Stimulated activated CD4-positive, alpha-beta T cell treated with anti-CD3 and anti-CD28 coated beads, Interleukin-4, amount 100 ng/mL, for 24 hours (primary cell): ENCODE measurements at regions not wholly inside any gene's neighbourhood (a gene's known extent, or its start where the extent isn't known, plus 50 kb on each side); places are given as distances from the start of the nearest gene placed in this dataset.
"Not testable (repeated sequence)": the region's sequence is repeated elsewhere in the genome, so short reads cannot be mapped to it uniquely, and the experiment has no call there.

Experiments
- DNase-seq: peaks from one replicate; pipeline ENCODE4 v3.0.0-alpha.2; 2020

DNA sequence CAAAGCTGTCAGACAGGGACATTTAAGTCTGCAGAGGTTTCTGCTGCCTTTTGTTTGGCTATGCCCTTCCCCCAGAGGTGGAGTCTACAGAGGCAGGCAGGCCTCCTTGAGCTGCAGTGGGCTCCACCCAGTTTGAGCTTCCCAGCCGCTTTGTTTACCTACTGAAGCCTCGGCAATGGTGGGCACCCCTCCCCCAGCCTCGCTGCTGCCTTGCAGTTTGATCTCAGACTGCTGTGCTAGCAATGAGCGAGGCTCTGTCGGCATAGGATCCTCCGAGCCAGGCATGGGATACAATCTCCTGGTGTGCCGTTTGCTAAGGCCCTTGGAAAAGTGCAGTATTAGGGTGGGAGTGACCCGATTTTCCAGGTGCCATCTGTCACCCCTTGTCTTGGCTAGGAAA is 149.4 kb upstream of the PGRMC2 start:
- not testable (repeated sequence) for DNase-seq

DNA sequence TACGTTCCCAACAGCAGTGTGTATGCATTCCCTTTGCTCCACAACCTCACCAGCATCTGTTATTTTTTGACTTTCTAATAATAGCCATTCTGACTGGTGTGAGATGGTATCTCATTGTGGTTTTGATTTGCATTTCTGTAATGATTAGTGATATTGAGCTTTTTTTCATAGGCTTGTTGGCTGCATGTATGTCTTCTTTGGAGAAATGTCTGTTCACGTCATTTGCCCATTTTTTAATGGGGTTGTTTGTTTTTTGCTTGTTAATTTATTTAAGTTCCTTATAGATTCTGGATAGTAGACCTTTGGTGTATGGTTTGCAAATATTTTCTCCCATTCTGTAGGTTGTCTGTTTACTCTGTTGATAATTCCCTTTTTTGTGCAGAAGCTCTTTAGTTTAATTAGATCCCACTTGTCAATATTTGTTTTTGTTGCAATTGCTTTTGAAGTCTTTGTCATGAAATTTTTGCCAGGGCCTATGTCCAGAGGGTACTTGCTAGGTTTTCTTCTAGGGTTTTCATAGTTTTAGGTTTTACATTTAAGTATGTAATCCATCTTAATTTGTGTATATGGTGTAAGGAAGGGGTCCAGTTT is 141.5 kb upstream of the PGRMC2 start:
- DNase-seq = not testable (repeated sequence)

GRCh38 chr4:128428397-128428796 is 140.8 kb upstream of the PGRMC2 start:
- DNase-seq = no peak

- no peak for DNase-seq
Observed at GRCh38 chr4:128427832-128428366, 140.3 kb upstream of the PGRMC2 start.

DNA sequence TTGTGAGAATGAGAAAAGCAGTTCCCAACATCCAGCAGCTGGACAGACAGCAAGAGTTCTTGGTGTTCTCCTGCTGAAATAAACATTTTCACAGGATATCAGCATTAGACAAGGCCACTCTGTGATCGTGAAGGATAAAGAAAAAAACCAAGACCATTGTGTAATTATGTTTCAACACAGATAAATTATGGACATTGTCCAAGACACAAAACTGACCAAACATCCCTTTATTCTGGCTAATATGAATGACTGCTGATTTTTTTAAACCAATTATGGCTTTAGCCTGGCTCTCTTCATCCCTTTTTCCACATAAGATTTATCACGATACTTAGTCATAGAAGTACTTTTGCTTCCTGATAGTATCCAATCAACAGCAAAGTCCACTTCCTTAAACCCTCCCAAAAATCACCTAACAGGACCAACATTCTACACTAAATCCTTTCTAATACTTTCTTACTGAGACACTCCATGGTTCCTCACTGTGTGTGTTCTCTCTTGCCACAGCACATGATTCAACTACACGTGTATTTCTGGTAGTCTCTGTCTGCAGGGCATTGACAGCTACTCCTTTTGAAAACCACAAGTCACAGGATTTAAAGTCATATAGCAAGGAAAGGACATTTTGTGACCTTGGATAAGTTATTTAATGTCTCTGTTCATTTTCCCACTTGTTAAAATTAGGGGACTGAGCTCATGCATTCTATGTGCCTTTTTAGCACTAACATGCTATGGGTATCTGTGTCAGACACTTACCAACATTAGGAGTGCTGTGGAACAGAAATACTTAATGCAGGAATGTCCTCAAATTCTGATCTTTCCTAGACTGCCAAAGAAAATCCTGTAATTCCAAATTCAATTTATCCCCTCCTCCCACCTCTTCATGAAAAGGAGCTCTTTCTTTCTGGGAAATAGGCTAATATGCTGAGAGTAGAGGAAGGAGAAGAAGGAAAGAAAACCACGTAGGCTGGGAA is 137.2 kb upstream of the PGRMC2 start:
- no peak for DNase-seq

DNA sequence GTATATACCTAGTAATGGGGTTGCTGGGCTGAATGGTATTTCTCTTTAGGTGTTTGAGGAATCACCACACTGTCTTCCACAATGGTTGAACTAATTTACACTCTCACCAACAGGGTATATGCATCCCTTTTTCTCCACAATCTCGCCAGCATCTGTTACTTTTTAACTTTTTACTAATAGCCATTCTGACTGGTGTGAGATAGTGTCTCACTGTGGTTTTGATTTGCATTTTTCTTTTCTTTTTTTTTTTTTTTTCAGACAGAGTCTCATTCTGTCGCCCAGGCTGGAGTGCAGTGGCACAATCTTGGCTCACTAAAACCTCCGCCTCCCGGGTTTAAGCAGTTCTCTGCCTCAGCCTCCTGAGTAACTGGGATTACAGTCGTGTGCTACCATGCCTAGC is 134.7 kb upstream of the PGRMC2 start:
- not testable (repeated sequence) for DNase-seq

DNA sequence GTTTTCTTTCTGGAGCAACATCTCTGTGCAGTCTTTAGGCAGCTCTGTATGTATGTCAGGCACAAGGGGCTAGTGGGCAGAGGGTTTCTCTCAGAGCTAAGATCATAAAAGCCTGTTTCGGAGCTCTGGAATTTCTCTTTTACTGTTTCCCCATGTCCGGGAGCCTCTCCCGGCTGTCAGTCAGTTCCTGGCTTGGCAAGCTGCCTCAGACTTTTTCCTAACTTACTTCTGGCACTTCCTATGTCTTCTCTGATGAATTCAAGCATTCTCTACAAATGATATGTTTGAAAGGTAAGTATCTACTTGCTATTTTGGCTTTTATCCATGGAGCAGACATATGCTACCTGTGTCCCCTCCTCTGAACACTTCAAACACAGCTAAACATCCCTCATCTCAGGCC is 129.3 kb upstream of the PGRMC2 start:
- no peak for DNase-seq

- DNase-seq = no peak
Observed at GRCh38 chr4:128410037-128410436, 122.4 kb upstream of the PGRMC2 start.

DNA sequence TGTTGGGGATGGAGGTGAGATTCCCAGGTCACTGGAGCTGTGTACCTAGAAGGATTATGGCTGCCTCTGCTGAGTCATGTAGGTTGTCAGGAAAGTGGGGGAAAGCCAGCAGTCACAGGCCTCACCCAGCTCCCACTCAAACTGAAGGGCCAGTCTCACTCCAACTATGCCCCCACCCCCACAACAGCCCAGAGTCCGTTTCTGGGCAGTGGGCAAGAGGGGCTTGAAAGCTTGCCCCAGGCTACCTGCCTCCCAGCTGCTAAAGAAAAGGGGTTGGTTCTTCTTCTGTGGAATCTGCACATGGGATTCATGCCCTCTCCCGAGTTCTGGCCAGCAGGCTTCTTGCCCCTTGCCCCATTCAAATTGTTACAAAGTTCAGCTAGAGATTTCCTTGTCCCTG is 116.0 kb upstream of the PGRMC2 start:
- no peak for DNase-seq

DNA sequence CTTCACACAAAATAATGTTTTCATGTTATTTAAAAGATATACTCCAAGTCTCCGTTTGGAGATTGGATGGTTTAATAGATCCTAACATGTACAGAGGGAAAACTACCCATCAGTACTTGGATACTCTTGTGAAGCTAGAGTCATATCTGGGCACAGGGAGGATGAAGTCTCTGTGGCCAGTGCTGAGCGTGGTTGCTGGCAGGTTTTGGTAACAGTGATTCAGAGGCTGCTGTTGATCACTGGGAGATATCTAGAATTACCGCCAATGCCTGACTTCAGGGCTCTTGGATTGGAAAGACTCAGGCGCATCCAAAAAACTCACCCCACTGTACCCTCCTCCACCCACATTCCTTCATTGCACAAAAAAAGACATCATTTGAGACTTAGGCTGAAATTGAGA is 107.2 kb upstream of the PGRMC2 start:
- DNase-seq = no peak

- DNase-seq = no peak
Observed at GRCh38 chr4:128393101-128393704, 105.6 kb upstream of the PGRMC2 start.

DNA sequence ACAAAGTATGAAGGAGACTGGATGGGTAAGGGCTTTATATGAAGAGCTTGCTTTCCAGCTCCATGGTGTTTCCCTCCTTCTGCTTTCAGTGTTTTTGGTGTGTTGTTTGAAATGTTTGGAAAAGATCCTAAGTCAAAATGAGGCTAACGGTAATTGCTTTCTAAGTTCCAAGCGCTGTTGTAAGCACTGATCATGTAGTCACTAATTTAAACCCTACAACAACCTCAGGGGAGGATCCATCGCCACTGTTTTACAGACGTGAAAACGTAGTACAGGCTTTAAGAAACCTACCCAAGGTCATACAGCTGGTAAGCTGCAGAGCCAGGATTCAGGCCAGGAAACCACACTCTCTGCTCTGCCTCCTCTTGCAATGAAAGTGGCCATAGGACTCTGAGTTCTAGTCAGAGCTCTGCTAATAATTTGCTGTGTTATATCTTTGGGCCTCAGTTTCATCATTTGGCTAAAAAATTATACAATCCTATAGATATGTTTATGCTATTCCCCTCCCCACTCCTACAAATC is 102.9 kb upstream of the PGRMC2 start:
- DNase-seq = no peak

GRCh38 chr4:128388796-128389195 is 101.2 kb upstream of the PGRMC2 start:
- no peak for DNase-seq

- DNase-seq = no peak
Observed at GRCh38 chr4:128388352-128388630, 100.7 kb upstream of the PGRMC2 start.

DNA sequence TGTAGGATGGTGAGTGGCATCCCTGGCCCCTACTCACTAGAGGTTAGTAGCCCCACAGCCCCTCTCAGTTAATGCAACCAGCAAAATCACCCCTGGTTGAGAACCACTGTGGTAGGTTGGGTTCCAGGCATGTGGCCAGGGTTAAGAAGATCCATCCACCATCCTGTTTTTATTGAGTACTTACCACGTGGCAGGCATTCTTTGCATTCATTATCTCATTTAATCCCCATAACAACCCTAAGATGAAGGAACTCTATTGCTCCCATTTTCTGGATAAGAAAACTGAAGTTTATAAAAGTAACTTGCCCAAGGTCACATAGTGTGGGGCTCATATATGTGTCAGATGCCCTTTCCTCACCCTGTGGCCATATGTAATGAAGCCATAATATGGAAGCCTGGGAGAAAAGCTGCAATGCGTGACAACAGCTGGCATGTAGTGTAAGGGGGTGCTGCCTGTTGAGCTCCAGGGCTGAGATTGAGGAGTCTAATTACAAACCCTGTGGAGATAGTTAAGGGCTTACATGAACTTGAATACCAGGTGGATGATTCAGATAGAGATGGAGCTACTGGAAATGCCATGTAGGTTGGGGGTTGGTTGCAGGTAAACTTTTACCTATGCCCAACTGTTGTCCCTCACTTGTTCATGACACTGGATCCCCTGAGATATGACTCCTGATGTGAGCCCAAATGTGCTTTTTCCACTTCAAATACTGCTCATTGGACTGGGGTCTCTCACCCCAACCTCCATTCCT is 100.2 kb upstream of the PGRMC2 start:
- no peak for DNase-seq

DNA sequence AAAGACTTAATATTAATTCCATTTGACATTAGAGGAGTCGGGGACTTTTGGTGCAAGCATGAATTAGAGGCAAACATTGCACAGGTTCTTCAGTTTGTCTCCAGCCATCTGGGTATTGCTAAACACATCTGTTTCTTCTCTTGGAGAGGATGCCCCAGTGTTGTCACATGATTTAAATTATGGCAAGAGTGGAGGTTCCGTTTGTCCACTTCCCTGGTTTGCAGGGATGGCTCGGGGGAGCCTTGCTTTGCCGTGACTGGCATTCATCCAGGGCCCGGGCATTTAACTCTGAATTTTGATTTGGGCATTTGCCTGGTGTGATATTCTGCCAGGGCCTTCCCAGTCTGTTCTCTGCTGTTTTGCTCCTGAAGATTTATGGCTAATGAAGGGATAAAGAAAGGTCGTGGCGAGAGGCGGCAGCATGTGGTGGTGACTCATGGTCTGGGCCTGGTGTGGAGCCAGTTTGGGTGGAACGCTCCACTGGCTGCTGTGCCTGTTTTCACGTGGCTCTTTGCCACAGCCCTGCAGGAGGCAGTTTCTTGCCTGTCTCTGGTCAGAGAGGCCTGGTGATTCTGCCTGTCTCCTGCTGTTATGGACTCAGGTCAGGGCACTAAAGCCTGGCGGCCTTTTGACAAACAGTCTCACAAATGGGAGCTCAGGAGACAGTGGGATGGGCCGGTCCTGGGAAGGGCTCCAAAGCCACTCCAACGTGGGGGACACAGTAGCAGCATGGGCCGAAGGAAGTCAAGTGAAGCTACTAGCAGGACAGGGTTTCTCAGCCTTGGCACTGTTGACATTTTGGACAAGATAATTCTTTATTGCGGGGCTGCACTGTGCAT is 99.4 kb upstream of the PGRMC2 start:
- no peak for DNase-seq

GRCh38 chr4:128385683-128386304 is 98.2 kb upstream of the PGRMC2 start:
- DNase-seq = no peak

DNA sequence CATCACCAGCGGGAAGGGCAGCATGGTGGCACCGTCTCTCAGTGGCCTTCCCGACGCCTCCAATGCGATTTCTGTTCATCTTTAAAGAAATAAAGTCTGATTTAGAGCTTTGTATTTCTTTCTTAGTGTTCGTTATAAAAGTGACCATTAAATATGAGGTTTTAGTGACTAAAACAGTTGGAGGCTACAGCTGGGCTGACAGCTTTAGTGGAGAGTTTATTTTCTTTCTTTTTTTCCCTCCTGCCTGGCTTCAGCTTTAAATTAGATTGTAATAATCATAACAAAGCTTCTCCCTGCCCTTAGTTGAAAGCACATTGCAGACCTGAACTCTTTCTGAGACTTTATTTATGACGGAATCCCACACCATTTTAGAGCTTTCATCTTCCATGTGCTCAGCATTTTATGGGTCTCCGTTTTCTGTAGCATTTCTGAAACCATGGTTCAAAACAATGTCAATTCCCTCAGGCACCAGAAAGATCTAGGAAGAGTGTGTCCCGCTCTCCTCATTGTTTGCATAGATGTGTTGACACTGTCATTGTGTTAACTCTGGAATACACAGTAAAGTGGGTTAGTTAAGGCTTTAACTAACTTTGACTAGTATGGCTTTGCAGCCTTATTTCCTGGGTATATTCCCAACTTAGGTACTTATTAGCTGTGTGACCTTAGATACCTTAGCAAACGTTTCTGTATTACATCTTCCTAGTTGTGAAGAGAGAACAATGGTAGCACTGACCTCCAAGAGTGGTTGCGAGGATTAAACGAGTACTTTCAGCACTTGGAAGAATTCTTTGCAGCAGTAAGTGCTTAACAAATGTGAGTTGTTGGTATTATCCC is 97.4 kb upstream of the PGRMC2 start:
- no peak for DNase-seq

DNA sequence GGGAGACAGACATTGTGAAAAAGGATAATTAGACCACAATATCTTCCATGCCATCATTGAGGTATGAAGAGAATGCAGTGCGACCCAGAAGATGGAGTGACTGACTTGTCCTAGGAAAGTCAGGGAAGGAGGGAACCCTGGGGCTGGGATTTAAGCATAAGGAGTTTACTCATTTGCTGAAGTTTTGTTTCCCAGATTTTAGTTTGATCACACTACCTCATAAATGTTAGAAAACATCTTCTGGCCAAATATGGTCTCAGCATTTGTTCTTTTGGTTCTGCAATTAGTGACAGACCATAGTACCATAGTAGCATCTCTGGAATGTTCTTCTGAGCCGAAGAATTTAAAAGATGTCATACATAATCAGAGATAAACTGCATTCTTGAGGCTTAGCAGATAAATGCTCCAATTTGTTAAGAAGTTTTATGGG is 96.5 kb upstream of the PGRMC2 start:
- DNase-seq = no peak

DNA sequence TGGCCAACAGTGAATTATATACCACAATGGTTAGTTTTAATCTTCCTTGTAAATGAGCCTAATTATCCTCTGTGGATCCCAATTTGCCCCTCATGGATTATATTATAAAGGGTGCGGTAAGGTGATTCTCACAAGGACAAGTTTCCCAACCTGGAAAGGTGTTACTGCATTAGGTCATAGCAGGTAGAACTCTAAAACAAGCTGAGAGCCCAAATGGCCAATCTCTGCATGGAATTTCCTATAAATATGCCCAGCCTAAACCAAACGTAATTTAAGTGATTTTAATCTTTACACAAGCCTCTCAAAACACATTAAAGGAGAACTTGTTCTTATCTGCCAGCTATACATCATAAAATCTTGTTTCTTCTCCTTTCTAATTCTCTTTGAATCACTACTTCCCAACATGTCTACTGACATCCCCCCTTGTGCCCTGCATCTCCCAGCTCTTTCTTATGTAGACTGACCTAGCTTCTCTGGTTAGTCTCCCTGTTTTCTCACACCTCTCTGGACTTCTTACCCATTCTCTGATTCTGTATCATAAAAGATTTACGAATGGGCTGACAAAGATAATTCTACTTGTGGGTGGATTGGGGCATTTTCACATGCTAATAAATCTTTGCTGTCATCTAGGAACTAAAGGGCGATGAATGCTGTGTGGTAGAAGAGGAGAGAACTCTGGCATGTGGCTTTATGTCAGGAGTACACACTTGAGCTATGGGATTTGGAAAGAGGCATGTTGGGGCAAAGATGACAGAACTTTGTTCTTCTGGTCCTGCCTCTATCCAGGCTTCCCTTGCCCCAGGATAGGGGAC is 94.3 kb upstream of the PGRMC2 start:
- DNase-seq = no peak
